ENCODE measurements at regions not wholly inside any gene's neighbourhood (a gene's known extent, or its start where the extent isn't known, plus 50 kb on each side); places are given as distances from the start of the nearest gene placed in this dataset.

- intact Hi-C loops (cut with DNase I; ENCODE audit: low total_unique reads), result no loop called here
- H3K27ac ChIP-seq, result no peak overlapping the region
- H3K4me1 ChIP-seq, result no peaks in the 10 kb centered on the region
- no peaks in the 10 kb centered on the region for H3K9me3 ChIP-seq
- 85 to 91% (median 90%) methylated on average over 4 of the region's 4 CpGs for WGBS, 5 donors
- no peaks in the 10 kb centered on the region for H3K27me3 ChIP-seq (replicated peaks in 1 of 7)
- DNase-seq, result no peak
- H3K36me3 ChIP-seq, result no peaks in the 10 kb centered on the region
- no peak overlapping the region for H3K4me3 ChIP-seq
- TF ChIP-seq CTCF (IDR thresholded peaks at IDR 0.05 in 8 of 11, conservative IDR thresholded peaks at IDR 0.05 in 3 of 11) (no peak), POLR2AphosphoS5 (IDR thresholded peaks at IDR 0.05) (no peak), POLR2A (IDR thresholded peaks at IDR 0.05) (no peak)
Observed at GRCh38 chr10:111558211-111558610, 481.4 kb downstream of the ADRA2A start.

GRCh38 chr10:111560027-111560426, 483.2 kb downstream of the ADRA2A start:
- H3K36me3 ChIP-seq, result no peaks in the 10 kb centered on the region
- no peaks in the 10 kb centered on the region for H3K27me3 ChIP-seq (replicated peaks in 1 of 7)
- 59 to 80% (median 65%) methylated on average over 4 of the region's 4 CpGs for WGBS, 5 donors
- H3K27ac ChIP-seq, result no peak overlapping the region
- no peaks in the 10 kb centered on the region for H3K4me1 ChIP-seq
- no peak for DNase-seq
- H3K9me3 ChIP-seq, result no peaks in the 10 kb centered on the region
- intact Hi-C loops (cut with DNase I; ENCODE audit: low total_unique reads), result no loop called here
- no peak overlapping the region for H3K4me3 ChIP-seq
- no peak for TF ChIP-seq POLR2A (IDR thresholded peaks at IDR 0.05)
- no peak for TF ChIP-seq CTCF (IDR thresholded peaks at IDR 0.05 in 8 of 11, conservative IDR thresholded peaks at IDR 0.05 in 3 of 11)
- TF ChIP-seq POLR2AphosphoS5 (IDR thresholded peaks at IDR 0.05), result no peak

- Histone ChIP-seq H3K36me3 (no peaks in the 10 kb centered on the region), H3K27me3 (replicated peaks in 1 of 7) (no peaks in the 10 kb centered on the region), H3K4me3 (no peak overlapping the region), H3K4me1 (no peaks in the 10 kb centered on the region), H3K27ac (no peak overlapping the region), H3K9me3 (no peaks in the 10 kb centered on the region)
- TF ChIP-seq CTCF (IDR thresholded peaks at IDR 0.05 in 8 of 11, conservative IDR thresholded peaks at IDR 0.05 in 3 of 11), result no peak
- no peak for TF ChIP-seq POLR2A (IDR thresholded peaks at IDR 0.05)
- TF ChIP-seq POLR2AphosphoS5 (IDR thresholded peaks at IDR 0.05), result no peak
- 31 to 74% (median 66%) methylated on average over 1 of the region's 1 CpG for WGBS, 5 donors
- DNase-seq, result no peak
- intact Hi-C loops (cut with DNase I; ENCODE audit: low total_unique reads), result no loop called here
Observed at GRCh38 chr10:111561124-111561523, 484.3 kb downstream of the ADRA2A start.

GRCh38 chr10:111565542-111565941, 488.7 kb downstream of the ADRA2A start:
- Histone ChIP-seq H3K4me3 (no peak overlapping the region), H3K27ac (no peak overlapping the region), H3K27me3 (replicated peaks in 1 of 7) (no peaks in the 10 kb centered on the region), H3K4me1 (no peaks in the 10 kb centered on the region), H3K9me3 (no peaks in the 10 kb centered on the region), H3K36me3 (no peaks in the 10 kb centered on the region)
- intact Hi-C loops (cut with DNase I; ENCODE audit: low total_unique reads), result no loop called here
- TF ChIP-seq POLR2A (IDR thresholded peaks at IDR 0.05) (no peak), POLR2AphosphoS5 (IDR thresholded peaks at IDR 0.05) (no peak), CTCF (IDR thresholded peaks at IDR 0.05 in 8 of 11, conservative IDR thresholded peaks at IDR 0.05 in 3 of 11) (no peak)
- DNase-seq, result no peak

All from spleen (tissue), 11 donors.